Neural cell (in vitro differentiated cells): ENCODE measurements at regions not wholly inside any gene's neighbourhood (a gene's known extent, or its start where the extent isn't known, plus 50 kb on each side); places are given as distances from the start of the nearest gene placed in this dataset.

Experiments
- EP300 ChIP-seq: fragments of 450-650 bp; conservative IDR thresholded peaks from 2 replicates; pipeline ENCODE4 v1.6.1; 2014; ENCODE audit warnings: antibody characterized with exemption, mild to moderate bottlenecking, moderate library complexity; ENCODE audit not compliant: poor library complexity, severe bottlenecking
- EZH2 ChIP-seq: fragments of 200-600, 300-800 bp; shearing (Covaris generic), sonication (generic); IDR thresholded peaks from 2 replicates; pipeline ENCODE4 v1.6.1; 2014; ENCODE audit warnings: antibody characterized with exemption, low read length, borderline replicate concordance, mild to moderate bottlenecking; ENCODE audit not compliant: insufficient read depth, poor library complexity, severe bottlenecking
- POLR2AphosphoS5 ChIP-seq: IDR thresholded peaks from 2 replicates; pipeline ENCODE4 v1.6.1; 2012
- RAD21 ChIP-seq: fragments of 450-650 bp; conservative IDR thresholded peaks from 2 replicates; pipeline ENCODE4 v1.6.1; 2014; ENCODE audit warnings: antibody characterized with exemption, mild to moderate bottlenecking, moderate library complexity
- REST ChIP-seq: IDR thresholded peaks from 2 replicates; pipeline ENCODE4 v1.6.1; 2012; ENCODE audit warnings: borderline replicate concordance
- SMC3 ChIP-seq: fragments of 450-650 bp; conservative IDR thresholded peaks from 2 replicates; pipeline ENCODE4 v1.6.1; 2014; ENCODE audit warnings: antibody characterized with exemption, mild to moderate bottlenecking, moderate library complexity; ENCODE audit not compliant: poor library complexity
- TAF1 ChIP-seq: IDR thresholded peaks from 2 replicates; pipeline ENCODE4 v1.6.1; 2012; ENCODE audit warnings: low read depth
- TF ChIP-seq, protein P1 (sequence below): fragments of 450-650 bp; IDR thresholded peaks from 2 replicates; pipeline ENCODE4 v1.5.1; 2014; ENCODE audit warnings: antibody characterized with exemption, mild to moderate bottlenecking, moderate library complexity; ENCODE audit not compliant: poor library complexity, severe bottlenecking

GRCh38 chrX:125673758-125674157 lies 354.1 kb downstream of the TEX13C start:
- TF ChIP-seq, protein P1, sequence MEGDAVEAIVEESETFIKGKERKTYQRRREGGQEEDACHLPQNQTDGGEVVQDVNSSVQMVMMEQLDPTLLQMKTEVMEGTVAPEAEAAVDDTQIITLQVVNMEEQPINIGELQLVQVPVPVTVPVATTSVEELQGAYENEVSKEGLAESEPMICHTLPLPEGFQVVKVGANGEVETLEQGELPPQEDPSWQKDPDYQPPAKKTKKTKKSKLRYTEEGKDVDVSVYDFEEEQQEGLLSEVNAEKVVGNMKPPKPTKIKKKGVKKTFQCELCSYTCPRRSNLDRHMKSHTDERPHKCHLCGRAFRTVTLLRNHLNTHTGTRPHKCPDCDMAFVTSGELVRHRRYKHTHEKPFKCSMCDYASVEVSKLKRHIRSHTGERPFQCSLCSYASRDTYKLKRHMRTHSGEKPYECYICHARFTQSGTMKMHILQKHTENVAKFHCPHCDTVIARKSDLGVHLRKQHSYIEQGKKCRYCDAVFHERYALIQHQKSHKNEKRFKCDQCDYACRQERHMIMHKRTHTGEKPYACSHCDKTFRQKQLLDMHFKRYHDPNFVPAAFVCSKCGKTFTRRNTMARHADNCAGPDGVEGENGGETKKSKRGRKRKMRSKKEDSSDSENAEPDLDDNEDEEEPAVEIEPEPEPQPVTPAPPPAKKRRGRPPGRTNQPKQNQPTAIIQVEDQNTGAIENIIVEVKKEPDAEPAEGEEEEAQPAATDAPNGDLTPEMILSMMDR: no peak
- TF ChIP-seq POLR2AphosphoS5 (no peak), EP300 (no peak), SMC3 (no peak), REST (no peak), RAD21 (no peak), TAF1 (no peak), EZH2 (no peak)
